Gastrocnemius medialis (tissue), 4 donors: ENCODE measurements at regions not wholly inside any gene's neighbourhood (a gene's known extent, or its start where the extent isn't known, plus 50 kb on each side); places are given as distances from the start of the nearest gene placed in this dataset.

Experiments used
- ATAC-seq, 2 donors: fragments of 150-250 bp; one replicate each; pipeline ENCODE4 v1.9.1; 2016
- DNase-seq, 2 donors: peaks; one replicate each; pipeline ENCODE4 v3.0.0-alpha.2; 2019
- H3K27ac ChIP-seq, 4 donors: fragments of 200-600 bp; sonication (generic); 1 replicate in 1 of 4; 2 replicates in 3 of 4; pipeline ENCODE4 v1.5.1; 2016 to 2018; ENCODE audit warnings: mild to moderate bottlenecking in 2 of 4, moderate library complexity in 1 of 4
- H3K27me3 ChIP-seq, 3 donors: fragments of 200-600 bp; sonication (generic) in 2 of 3; 1 replicate in 1 of 3; 2 replicates in 2 of 3; pipeline versions ENCODE4 v1.5.1 to v1.6.0; 2016 to 2019; ENCODE audit warnings: mild to moderate bottlenecking in 1 of 3, moderate library complexity in 1 of 3
- H3K36me3 ChIP-seq, 2 donors: fragments of 200-600 bp; sonication (generic) in 1 of 2; one replicate each; pipeline ENCODE4 v1.5.1; 2017 to 2018
- H3K4me1 ChIP-seq, 2 donors: fragments of 200-600 bp; sonication (generic) in 1 of 2; one replicate each; pipeline ENCODE4 v1.5.1; 2016 to 2017; ENCODE audit warnings: mild to moderate bottlenecking in 2 of 2
- H3K4me3 ChIP-seq, 4 donors: fragments of 200-600 bp; sonication (generic) in 3 of 4; 1 replicate in 1 of 4; 2 replicates in 3 of 4; pipeline ENCODE4 v1.5.1; 2016 to 2019; ENCODE audit warnings: mild to moderate bottlenecking in 2 of 4
- H3K9me3 ChIP-seq, 3 donors: fragments of 200-600 bp; sonication (generic) in 2 of 3; 1 replicate in 1 of 3; 2 replicates in 2 of 3; pipeline ENCODE4 v1.5.1; 2016 to 2019
- CTCF ChIP-seq, 5 experiments: fragments of 450-650 bp in 3 of 5; fragments of 200-600 bp in 2 of 5; sonication (generic) in 2 of 5; IDR thresholded peaks in 4 of 5; conservative IDR thresholded peaks in 1 of 5; 1 replicate in 4 of 5; 2 replicates in 1 of 5; pipeline ENCODE4 v1.5.1; 2016 to 2019; ENCODE audit warnings: antibody characterized with exemption in 5 of 5, mild to moderate bottlenecking in 3 of 5, moderate library complexity in 3 of 5
- POLR2A ChIP-seq, 2 donors: fragments of 450-650 bp; IDR thresholded peaks; one replicate each; pipeline ENCODE4 v1.6.1; 2017; ENCODE audit warnings: antibody characterized with exemption in 2 of 2, mild to moderate bottlenecking in 2 of 2, moderate library complexity in 2 of 2
- in situ Hi-C, 4 donors: fragments of 200-750 bp; cut with MboI; loops; one replicate each; pipeline versions ENCODE4 v1.15.0 to v1.8.0; 2017; ENCODE audit warnings: low sequenced_read_pairs in 4 of 4
- intact Hi-C: fragments of 100-400 bp; cut with DNase I; formaldehyde crosslinking; loops from one replicate; pipeline ENCODE4 v1.15.1; 2023; ENCODE audit warnings: low total_unique reads

- Histone ChIP-seq H3K27ac (no peak overlapping the region), H3K4me3 (no peak overlapping the region), H3K9me3 (no peaks in the 10 kb centered on the region), H3K4me1 (no peaks in the 10 kb centered on the region), H3K27me3 (no peaks in the 10 kb centered on the region), H3K36me3 (no peaks in the 10 kb centered on the region)
- intact Hi-C loops = no loop called here
- DNase-seq (no peak), ATAC-seq (no peak)
- in situ Hi-C loops = no loop called here
- no peak for TF ChIP-seq POLR2A (IDR thresholded peaks at IDR 0.05)
- TF ChIP-seq CTCF (IDR thresholded peaks at IDR 0.05 in 4 of 5, conservative IDR thresholded peaks at IDR 0.05 in 1 of 5) = no peak
These were observed 719.7 kb upstream of the MIR17HG start for GRCh38 chr13:90627813-90628212.

- no peak overlapping the region for H3K4me3 ChIP-seq
- TF ChIP-seq CTCF (IDR thresholded peaks at IDR 0.05 in 4 of 5, conservative IDR thresholded peaks at IDR 0.05 in 1 of 5) (no peak), POLR2A (IDR thresholded peaks at IDR 0.05) (no peak)
- no peaks in the 10 kb centered on the region for H3K27me3 ChIP-seq
- H3K9me3 ChIP-seq = no peaks in the 10 kb centered on the region
- no peak overlapping the region for H3K27ac ChIP-seq
- in situ Hi-C loops = no loop called here
- DNase-seq (no peak), ATAC-seq (no peak)
- intact Hi-C loops = no loop called here
- no peaks in the 10 kb centered on the region for H3K4me1 ChIP-seq
- no peaks in the 10 kb centered on the region for H3K36me3 ChIP-seq
These were observed 719.0 kb upstream of the MIR17HG start for GRCh38 chr13:90628471-90628870.

- Histone ChIP-seq H3K36me3 (no peaks in the 10 kb centered on the region), H3K4me3 (no peak overlapping the region), H3K9me3 (no peaks in the 10 kb centered on the region), H3K27me3 (no peaks in the 10 kb centered on the region), H3K27ac (no peak overlapping the region), H3K4me1 (no peaks in the 10 kb centered on the region)
- intact Hi-C loops = no loop called here
- DNase-seq (no peak), ATAC-seq (no peak)
- TF ChIP-seq CTCF (IDR thresholded peaks at IDR 0.05 in 4 of 5, conservative IDR thresholded peaks at IDR 0.05 in 1 of 5) (no peak), POLR2A (IDR thresholded peaks at IDR 0.05) (no peak)
- in situ Hi-C loops = no loop called here
These were observed 716.8 kb upstream of the MIR17HG start for GRCh38 chr13:90630716-90631115.

DNA sequence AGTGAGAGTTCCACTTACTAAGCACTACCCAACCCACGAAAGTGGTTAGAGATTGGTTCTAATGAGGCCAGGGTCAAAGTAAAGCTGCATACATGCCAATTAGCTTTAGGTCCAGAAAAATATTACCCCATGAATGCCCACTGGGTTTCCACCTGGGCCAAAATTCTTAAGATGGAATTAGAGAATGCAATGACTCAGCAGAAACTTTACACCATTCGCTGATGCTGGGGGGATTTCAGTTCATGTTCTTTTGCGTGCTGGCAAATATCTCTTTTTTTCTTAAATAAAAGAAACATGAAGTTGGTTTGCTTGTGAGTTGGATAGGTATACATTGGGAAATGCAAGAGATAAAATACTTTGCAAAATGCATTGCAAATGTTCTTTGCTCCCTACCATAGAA, 715.3 kb upstream of the MIR17HG start:
- H3K9me3 ChIP-seq = no peaks in the 10 kb centered on the region
- no peak for ATAC-seq

More for the DNA sequence above, 715.3 kb upstream of the MIR17HG start:
- in situ Hi-C loops = no loop called here
- Histone ChIP-seq H3K36me3 (no peaks in the 10 kb centered on the region), H3K27me3 (no peaks in the 10 kb centered on the region), H3K4me1 (no peaks in the 10 kb centered on the region), H3K4me3 (no peak overlapping the region), H3K27ac (no peak overlapping the region)
- intact Hi-C loops = no loop called here
- TF ChIP-seq POLR2A (IDR thresholded peaks at IDR 0.05) = no peak
- TF ChIP-seq CTCF (IDR thresholded peaks at IDR 0.05 in 4 of 5, conservative IDR thresholded peaks at IDR 0.05 in 1 of 5) = no peak
- no peak for DNase-seq
